H1 (cell line): ENCODE measurements at regions not wholly inside any gene's neighbourhood (a gene's known extent, or its start where the extent isn't known, plus 50 kb on each side); places are given as distances from the start of the nearest gene placed in this dataset.

Experiments used
- CTCF ChIA-PET: fragments of 300-600 bp; sonication (Branson Sonifier 250); formaldehyde crosslinking; loops from one replicate; lab custom pipeline; 2021; ENCODE audit not compliant: partially characterized antibody; lab: Charles Lee
- POLR2A ChIA-PET: fragments of 300-600 bp; sonication (Branson Sonifier 250); formaldehyde crosslinking; loops from one replicate; lab custom pipeline; 2021; ENCODE audit warnings: inconsistent platforms; ENCODE audit not compliant: partially characterized antibody; lab: Charles Lee
- DNase-seq, 2 experiments: peaks; one replicate each; pipeline versions ENCODE4 v3.0.0 to v3.0.0-alpha.2; 2010 to 2022; ENCODE audit warnings: low spot score in 2 of 2, low read depth in 1 of 2, mixed read lengths in 1 of 2
- FAIRE-seq: peaks from 2 replicates; lab custom pipeline; 2011; peaks lifted over from hg19 to GRCh38; lab: Jason Lieb, UNC
- H2AFZ ChIP-seq: 2 replicates; pipeline ENCODE4 v1.8.1; 2012; ENCODE audit warnings: low read length, inconsistent platforms
- H2AK5ac ChIP-seq: 2 replicates; pipeline ENCODE4 v1.6.1; 2013; ENCODE audit warnings: low read depth, low read length
- H2BK120ac ChIP-seq: replicated peaks from 2 replicates; pipeline ENCODE3; 2013; ENCODE audit warnings: low read depth, low read length, inconsistent platforms
- H2BK12ac ChIP-seq: 2 replicates; pipeline ENCODE4 v1.6.1; 2013; ENCODE audit warnings: low read depth, low read length
- H2BK15ac ChIP-seq: 2 replicates; pipeline ENCODE4 v1.6.1; 2013; ENCODE audit warnings: low read length
- H2BK20ac ChIP-seq: 2 replicates; pipeline ENCODE4 v1.6.1; 2013; ENCODE audit warnings: low read length
- H2BK5ac ChIP-seq: 2 replicates; pipeline ENCODE4 v1.6.1; 2013; ENCODE audit warnings: low read depth, low read length
- H3K14ac ChIP-seq: 2 replicates; pipeline ENCODE4 v1.6.1; 2013; ENCODE audit warnings: inconsistent platforms; ENCODE audit not compliant: insufficient read length
- H3K18ac ChIP-seq: 2 replicates; pipeline ENCODE4 v1.6.1; 2013; ENCODE audit warnings: low read length; ENCODE audit errors: extremely low read depth
- H3K23ac ChIP-seq: 2 replicates; pipeline ENCODE4 v1.6.1; 2013; ENCODE audit warnings: inconsistent platforms; ENCODE audit not compliant: insufficient read length
- H3K23me2 ChIP-seq: 2 replicates; pipeline ENCODE4 v1.6.1; 2013; ENCODE audit warnings: low read depth, low read length
- H3K27ac ChIP-seq: 2 replicates; pipeline ENCODE4 v1.6.1; 2011; ENCODE audit warnings: low read depth, low read length, inconsistent platforms
- H3K27me3 ChIP-seq, 4 experiments: replicated peaks in 1 of 4; 1 replicate in 1 of 4; 2 replicates in 3 of 4; pipeline versions ENCODE4 v1.6.1 to v1.8.1; 2011 to 2013; ENCODE audit warnings: low read length in 3 of 4, mild to moderate bottlenecking in 3 of 4, inconsistent platforms in 2 of 4, mixed read lengths in 2 of 4, moderate library complexity in 1 of 4; ENCODE audit not compliant: control insufficient read depth in 3 of 4, insufficient read depth in 3 of 4; ENCODE audit errors: extremely low read depth in 1 of 4
- H3K36me3 ChIP-seq, 4 experiments: 2 replicates each; pipeline versions ENCODE4 v1.6.1 to v1.8.1; 2011 to 2013; ENCODE audit warnings: mild to moderate bottlenecking in 4 of 4, low read length in 3 of 4, moderate library complexity in 2 of 4, control low read depth in 1 of 4, inconsistent platforms in 1 of 4; ENCODE audit not compliant: insufficient read depth in 4 of 4, control insufficient read depth in 2 of 4
- H3K4ac ChIP-seq: replicated peaks from 2 replicates; pipeline ENCODE3; 2013; ENCODE audit warnings: low read length, low read depth, mixed read lengths, inconsistent platforms; ENCODE audit not compliant: insufficient read length
- H3K4me1 ChIP-seq, 4 experiments: replicated peaks in 1 of 4; 1 replicate in 1 of 4; 2 replicates in 3 of 4; pipeline versions ENCODE4 v1.6.1 to v1.8.1; 2011 to 2013; ENCODE audit warnings: low read length in 3 of 4, inconsistent platforms in 2 of 4, mixed read lengths in 1 of 4; ENCODE audit not compliant: insufficient read depth in 4 of 4, control insufficient read depth in 3 of 4
- H3K4me2 ChIP-seq, 2 experiments: 2 replicates each; pipeline versions ENCODE4 v1.6.1 to v1.8.1; 2011 to 2013; ENCODE audit warnings: low read depth in 2 of 2, low read length in 2 of 2, control low read depth in 1 of 2, inconsistent platforms in 1 of 2, mild to moderate bottlenecking in 1 of 2; ENCODE audit not compliant: insufficient read depth in 1 of 2
- H3K4me3 ChIP-seq, 4 experiments: fragments of 200-600, 300-600 bp in 1 of 4; sonication (generic), shearing (Covaris generic), sonication (Bioruptor Twin) in 1 of 4; 2 replicates each; pipeline versions ENCODE4 v1.5.1 to v1.8.1; 2011 to 2016; ENCODE audit warnings: low read length in 4 of 4, low read depth in 3 of 4, control low read depth in 2 of 4, inconsistent platforms in 2 of 4, mild to moderate bottlenecking in 2 of 4, mixed read lengths in 1 of 4, moderate library complexity in 1 of 4; ENCODE audit not compliant: insufficient read depth in 2 of 4; ENCODE audit errors: extremely low read depth in 1 of 4
- H3K56ac ChIP-seq: replicated peaks from 2 replicates; pipeline ENCODE3; 2013; ENCODE audit warnings: low read depth, mild to moderate bottlenecking, mixed read lengths, low read length, inconsistent platforms; ENCODE audit not compliant: insufficient read length
- H3K79me1 ChIP-seq: 2 replicates; pipeline ENCODE4 v1.6.1; 2013; ENCODE audit warnings: low read depth, low read length, control low read depth
- H3K79me2 ChIP-seq, 2 experiments: 2 replicates each; pipeline versions ENCODE4 v1.6.1 to v1.8.1; 2012 to 2013; ENCODE audit warnings: low read length in 2 of 2, mild to moderate bottlenecking in 2 of 2, inconsistent platforms in 1 of 2; ENCODE audit not compliant: insufficient read depth in 2 of 2, control insufficient read depth in 1 of 2
- H3K9ac ChIP-seq, 4 experiments: replicated peaks in 1 of 4; 1 replicate in 1 of 4; 2 replicates in 3 of 4; pipeline versions ENCODE4 v1.6.1 to v1.8.1; 2011 to 2013; ENCODE audit warnings: low read depth in 3 of 4, low read length in 3 of 4, control low read depth in 2 of 4, mild to moderate bottlenecking in 2 of 4, moderate library complexity in 2 of 4, inconsistent platforms in 1 of 4; ENCODE audit errors: extremely low read depth in 1 of 4
- H3K9me3 ChIP-seq, 2 experiments: 2 replicates each; pipeline versions ENCODE4 v1.6.1 to v1.8.1; 2012 to 2013; ENCODE audit warnings: mild to moderate bottlenecking in 2 of 2, moderate library complexity in 2 of 2, control low read depth in 1 of 2, inconsistent platforms in 1 of 2, low read depth in 1 of 2, low read length in 1 of 2, mixed read lengths in 1 of 2; ENCODE audit not compliant: insufficient read depth in 2 of 2
- H4K20me1 ChIP-seq, 2 experiments: replicated peaks in 1 of 2; 2 replicates each; pipeline versions ENCODE3 to v1.8.1; 2011 to 2013; ENCODE audit warnings: inconsistent platforms in 2 of 2, low read length in 2 of 2, mild to moderate bottlenecking in 1 of 2; ENCODE audit not compliant: insufficient read depth in 2 of 2, control insufficient read depth in 1 of 2
- H4K5ac ChIP-seq: 2 replicates; pipeline ENCODE4 v1.6.1; 2013; ENCODE audit warnings: low read length, low read depth, mixed read lengths, inconsistent platforms; ENCODE audit not compliant: insufficient read length
- H4K8ac ChIP-seq: 2 replicates; pipeline ENCODE4 v1.8.0; 2013; ENCODE audit warnings: mild to moderate bottlenecking, moderate library complexity, low read length, inconsistent platforms; ENCODE audit not compliant: insufficient read depth; ENCODE audit errors: extremely low read depth
- H4K91ac ChIP-seq: replicated peaks from 2 replicates; pipeline ENCODE3; 2013; ENCODE audit warnings: low read length, mixed read lengths, inconsistent platforms; ENCODE audit not compliant: insufficient read length
- CBX5 ChIP-seq: fragments of 300-800, 300-1000 bp; sonication (generic); IDR thresholded peaks from 2 replicates; pipeline ENCODE4 v1.7.1; 2016; ENCODE audit warnings: antibody characterized with exemption, low read length, low read depth
- CREB1 ChIP-seq: IDR thresholded peaks from 2 replicates; pipeline ENCODE4 v1.6.1; 2012; ENCODE audit warnings: inconsistent platforms
- EP300 ChIP-seq, 2 experiments: IDR thresholded peaks; 1 replicate in 1 of 2; 2 replicates in 1 of 2; pipeline ENCODE4 v1.6.1; 2011 to 2012; ENCODE audit warnings: low read depth in 2 of 2, low read length in 2 of 2, mild to moderate bottlenecking in 2 of 2, borderline replicate concordance in 1 of 2, inconsistent platforms in 1 of 2, moderate library complexity in 1 of 2
- JUN ChIP-seq: IDR thresholded peaks from 2 replicates; pipeline ENCODE4 v1.6.1; 2011; ENCODE audit warnings: low read depth, mild to moderate bottlenecking, improper control_type of control experiment, low read length
- KDM4A ChIP-seq: IDR thresholded peaks from one replicate; pipeline ENCODE4 v1.7.1; 2012; ENCODE audit warnings: low read depth, mild to moderate bottlenecking, moderate library complexity, low read length, inconsistent platforms; ENCODE audit not compliant: severe bottlenecking
- RFX5 ChIP-seq: IDR thresholded peaks from 2 replicates; pipeline ENCODE4 v1.6.1; 2011; ENCODE audit warnings: low read depth, low read length, improper control_type of control experiment, borderline replicate concordance
- ZNF274 ChIP-seq: IDR thresholded peaks from 2 replicates; pipeline ENCODE4 v1.7.0; 2012; ENCODE audit warnings: low read length, borderline replicate concordance; ENCODE audit errors: extremely low read depth
- WGBS, 2 experiments: shearing (Covaris generic) in 1 of 2; methylation state at CpG; one replicate each; pipeline versions ENCODE4 v1.1.6 to v1.1.7; 2013 to 2015; ENCODE audit warnings: low lambda C conversion rate in 2 of 2, mixed read lengths in 2 of 2, inconsistent platforms in 1 of 2, low coverage in 1 of 2, missing lambda C conversion rate in 1 of 2; ENCODE audit not compliant: insufficient replicate concordance in 2 of 2, insufficient coverage in 1 of 2, insufficient read length in 1 of 2; ENCODE audit errors: extremely low coverage in 1 of 2, missing lambda C conversion rate in 1 of 2; 5-methylcytosine and 5-hydroxymethylcytosine counted together

- POLR2A ChIA-PET: no interaction called here
- no peaks in the 10 kb centered on the region for H3K27me3 ChIP-seq
- no peak for TF ChIP-seq ZNF274
- TF ChIP-seq KDM4A: no peak
- TF ChIP-seq JUN: no peak
- TF ChIP-seq CBX5: no peak
- TF ChIP-seq RFX5: no peak
- TF ChIP-seq CREB1: no peak
- no peak for TF ChIP-seq EP300 (IDR thresholded peaks at IDR 0.05; ENCODE audit: borderline replicate concordance in 1 of 2, low read depth in 2 of 2, low read length in 2 of 2)
Measured at GRCh38 chr11:107136892-107137291, 118.6 kb upstream of the GUCY1A2 start.

More at GRCh38 chr11:107136892-107137291, 118.6 kb upstream of the GUCY1A2 start:
- no peak overlapping the region for H3K14ac ChIP-seq
- no peak overlapping the region for H2BK20ac ChIP-seq
- no peak overlapping the region for H2BK15ac ChIP-seq
- CTCF ChIA-PET: no interaction called here
- no peak overlapping the region for H2BK120ac ChIP-seq
- H3K4me3 ChIP-seq: no peak overlapping the region
- H3K79me2 ChIP-seq: no peaks in the 10 kb centered on the region
- no peaks in the 10 kb centered on the region for H3K36me3 ChIP-seq
- H2AFZ ChIP-seq: no peak overlapping the region
- H3K18ac ChIP-seq: no peak overlapping the region
- FAIRE-seq (no peak), DNase-seq (no peak)
- H2BK12ac ChIP-seq: no peak overlapping the region
- no peak overlapping the region for H3K9ac ChIP-seq
- H4K91ac ChIP-seq: no peak overlapping the region
- H4K5ac ChIP-seq: no peak overlapping the region
- no peak overlapping the region for H3K56ac ChIP-seq
- H3K4ac ChIP-seq: no peak overlapping the region
- no peaks in the 10 kb centered on the region; a peak in 1 of 4 replicates for H3K9me3 ChIP-seq
- H3K4me2 ChIP-seq: no peak overlapping the region
- no peaks in the 10 kb centered on the region for H3K4me1 ChIP-seq
- H2AK5ac ChIP-seq: no peak overlapping the region
- 75% methylated on average over 2 of the region's 2 CpGs; no CpG with 5 or more reads in 1 of the 2 experiments for WGBS, 2 experiments
- no peaks in the 10 kb centered on the region for H3K79me1 ChIP-seq
- no peak overlapping the region for H3K23ac ChIP-seq
- H3K27ac ChIP-seq: no peak overlapping the region
- H2BK5ac ChIP-seq: no peak overlapping the region
- no peak overlapping the region for H4K8ac ChIP-seq
- no peaks in the 10 kb centered on the region for H4K20me1 ChIP-seq
- H3K23me2 ChIP-seq: no peaks in the 10 kb centered on the region
